H9 (cell line): ENCODE measurements at regions not wholly inside any gene's neighbourhood (a gene's known extent, or its start where the extent isn't known, plus 50 kb on each side); places are given as distances from the start of the nearest gene placed in this dataset.

ENCODE experiments used
- DNase-seq: peaks from one replicate; pipeline ENCODE4 v3.0.0-alpha.2; 2017
- H2AFZ ChIP-seq: one replicate; pipeline ENCODE4 v1.6.1; 2013; ENCODE audit warnings: mild to moderate bottlenecking, low read length, control low read depth, moderate library complexity
- H2AK5ac ChIP-seq: 2 replicates; pipeline ENCODE4 v1.6.1; 2013; ENCODE audit warnings: low read length, control low read depth, mixed read lengths; ENCODE audit not compliant: insufficient read length
- H2BK120ac ChIP-seq: one replicate; pipeline ENCODE4 v1.6.1; 2013; ENCODE audit warnings: low read depth, mild to moderate bottlenecking, low read length, control low read depth, inconsistent platforms; ENCODE audit not compliant: poor library complexity, severe bottlenecking
- H2BK12ac ChIP-seq: 2 replicates; pipeline ENCODE4 v1.6.1; 2013; ENCODE audit warnings: low read length, control low read depth, mixed read lengths, low read depth; ENCODE audit not compliant: insufficient read length
- H2BK15ac ChIP-seq: 2 replicates; pipeline ENCODE4 v1.6.1; 2013; ENCODE audit warnings: low read depth, low read length, control low read depth
- H2BK20ac ChIP-seq: one replicate; pipeline ENCODE4 v1.6.1; 2013; ENCODE audit warnings: low read depth, mild to moderate bottlenecking, low read length, control low read depth, inconsistent platforms; ENCODE audit not compliant: poor library complexity, severe bottlenecking
- H2BK5ac ChIP-seq: 2 replicates; pipeline ENCODE4 v1.6.1; 2013; ENCODE audit warnings: low read length, control low read depth, mixed read lengths; ENCODE audit not compliant: insufficient read length
- H3K14ac ChIP-seq: 2 replicates; pipeline ENCODE4 v1.6.1; 2013; ENCODE audit warnings: low read length, control low read depth; ENCODE audit not compliant: insufficient read depth
- H3K18ac ChIP-seq: 2 replicates; pipeline ENCODE4 v1.6.1; 2013; ENCODE audit warnings: low read depth, mild to moderate bottlenecking, mixed read lengths, low read length, control low read depth; ENCODE audit not compliant: insufficient read length
- H3K23ac ChIP-seq: 2 replicates; pipeline ENCODE4 v1.6.1; 2013; ENCODE audit warnings: low read length, control low read depth, mixed read lengths, low read depth; ENCODE audit not compliant: insufficient read length
- H3K23me2 ChIP-seq: 2 replicates; pipeline ENCODE4 v1.6.1; 2013; ENCODE audit warnings: low read depth, mild to moderate bottlenecking, mixed read lengths, low read length, control low read depth; ENCODE audit not compliant: insufficient read length, poor library complexity, severe bottlenecking
- H3K27ac ChIP-seq: 2 replicates; pipeline ENCODE4 v1.5.1; 2013; ENCODE audit warnings: low read length, control low read depth, mixed read lengths, low read depth; ENCODE audit not compliant: insufficient read length
- H3K27me3 ChIP-seq: 2 replicates; pipeline ENCODE4 v1.6.1; 2013; ENCODE audit warnings: low read length, control low read depth, inconsistent platforms; ENCODE audit not compliant: insufficient read depth
- H3K4ac ChIP-seq: 2 replicates; pipeline ENCODE4 v1.6.1; 2013; ENCODE audit warnings: low read depth, mild to moderate bottlenecking, control low read depth, inconsistent platforms, low read length, moderate library complexity
- H3K4me1 ChIP-seq: 2 replicates; pipeline ENCODE4 v1.6.1; 2013; ENCODE audit warnings: low read length, control low read depth, inconsistent platforms; ENCODE audit not compliant: insufficient read depth
- H3K4me2 ChIP-seq: 2 replicates; pipeline ENCODE4 v1.6.1; 2013; ENCODE audit warnings: low read length, control low read depth, mixed read lengths; ENCODE audit not compliant: insufficient read length, insufficient read depth
- H3K56ac ChIP-seq: 2 replicates; pipeline ENCODE4 v1.6.1; 2013; ENCODE audit warnings: low read depth, mild to moderate bottlenecking, mixed read lengths, low read length, control low read depth; ENCODE audit not compliant: insufficient read length
- H3K79me1 ChIP-seq: 2 replicates; pipeline ENCODE4 v1.6.1; 2013; ENCODE audit warnings: low read depth, mild to moderate bottlenecking, moderate library complexity, low read length, control low read depth, inconsistent platforms; ENCODE audit not compliant: insufficient read depth, poor library complexity, severe bottlenecking
- H3K79me2 ChIP-seq: 2 replicates; pipeline ENCODE4 v1.6.1; 2013; ENCODE audit warnings: low read length, control low read depth, inconsistent platforms; ENCODE audit not compliant: insufficient read depth
- H3K9ac ChIP-seq: 2 replicates; pipeline ENCODE4 v1.6.1; 2013; ENCODE audit warnings: low read length, control low read depth, mixed read lengths; ENCODE audit not compliant: insufficient read length; ENCODE audit errors: extremely low read depth
- H3K9me3 ChIP-seq: one replicate; pipeline ENCODE4 v1.6.1; 2013; ENCODE audit warnings: low read depth, low read length, inconsistent platforms; ENCODE audit not compliant: control insufficient read depth
- H3T11ph ChIP-seq: one replicate; pipeline ENCODE4 v1.6.1; 2013; ENCODE audit warnings: mild to moderate bottlenecking, low read length, control low read depth, inconsistent platforms
- H4K20me1 ChIP-seq: one replicate; pipeline ENCODE4 v1.6.1; 2013; ENCODE audit not compliant: control insufficient read depth, insufficient read length, insufficient read depth
- H4K5ac ChIP-seq: 2 replicates; pipeline ENCODE4 v1.6.1; 2013; ENCODE audit warnings: low read depth, mild to moderate bottlenecking, mixed read lengths, low read length, control low read depth; ENCODE audit not compliant: insufficient read length
- H4K8ac ChIP-seq: replicated peaks from 2 replicates; pipeline ENCODE4 v1.6.1; 2013; ENCODE audit warnings: low read length, control low read depth, mixed read lengths, low read depth; ENCODE audit not compliant: insufficient read length
- H4K91ac ChIP-seq: 2 replicates; pipeline ENCODE4 v1.6.1; 2013; ENCODE audit warnings: low read depth, mild to moderate bottlenecking, moderate library complexity, mixed read lengths, low read length, control low read depth; ENCODE audit not compliant: insufficient read length
- H3K27ac Mint-ChIP-seq, 3 experiments: 2 replicates in 2 of 3; 3 replicates in 1 of 3; pipeline ENCODE4 v1.8.0; 2020 to 2021; ENCODE audit warnings: mixed read lengths in 3 of 3, mild to moderate bottlenecking in 1 of 3, moderate library complexity in 1 of 3
- H3K27me3 Mint-ChIP-seq: 2 replicates; pipeline ENCODE4 v1.8.0; 2021; ENCODE audit warnings: low read depth, mild to moderate bottlenecking, moderate library complexity, mixed read lengths
- H3K36me3 Mint-ChIP-seq, 3 experiments: 2 replicates in 2 of 3; 3 replicates in 1 of 3; pipeline ENCODE4 v1.8.0; 2020 to 2021; ENCODE audit warnings: low read depth in 3 of 3, mixed read lengths in 3 of 3; ENCODE audit not compliant: insufficient read depth in 1 of 3
- H3K4me1 Mint-ChIP-seq, 2 experiments: 2 replicates each; pipeline ENCODE4 v1.8.0; 2020; ENCODE audit warnings: mixed read lengths in 2 of 2
- H3K4me3 Mint-ChIP-seq, 2 experiments: 2 replicates in 1 of 2; 3 replicates in 1 of 2; pipeline ENCODE4 v1.8.0; 2020 to 2021; ENCODE audit warnings: mild to moderate bottlenecking in 2 of 2, mixed read lengths in 2 of 2, moderate library complexity in 1 of 2
- H3K9me3 Mint-ChIP-seq, 2 experiments: 2 replicates in 1 of 2; 3 replicates in 1 of 2; pipeline ENCODE4 v1.8.0; 2020; ENCODE audit warnings: mild to moderate bottlenecking in 2 of 2, mixed read lengths in 2 of 2, moderate library complexity in 1 of 2
- WGBS: extraction: QIAGEN DNeasy Blood & Tissue Kit; methylation state at CpG from one replicate; pipeline ENCODE4 v1.1.7; 2013; ENCODE audit warnings: missing lambda C conversion rate, low lambda C conversion rate, mixed read lengths; ENCODE audit not compliant: insufficient read length; ENCODE audit errors: extremely low coverage; 5-methylcytosine and 5-hydroxymethylcytosine counted together
- TF ChIP-seq, protein P1 (sequence below): fragments of 200-600 bp; sonication (generic); conservative IDR thresholded peaks from 3 replicates; pipeline ENCODE4 v1.8.0; 2021; ENCODE audit warnings: antibody characterized with exemption, mild to moderate bottlenecking

DNA sequence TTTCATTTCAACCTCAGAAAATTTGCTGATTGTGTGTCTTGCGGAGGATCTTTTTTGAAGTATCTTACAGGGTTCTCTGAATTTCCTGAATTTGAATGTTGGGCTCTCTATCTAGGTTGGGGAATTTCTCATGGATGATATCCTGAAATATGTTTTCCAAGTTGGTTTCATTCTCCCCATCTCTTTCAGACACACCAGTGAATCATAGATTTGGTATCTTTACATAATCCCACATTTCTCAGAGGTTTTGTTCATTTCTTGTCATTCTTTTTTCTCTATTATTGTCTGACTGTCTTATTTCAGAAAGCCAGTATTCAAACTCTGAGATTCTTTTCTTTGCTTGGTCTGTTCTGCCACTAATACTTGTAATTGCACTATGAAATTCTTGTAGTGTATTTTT is 456.9 kb downstream of the PRELID2 start:
- no peak overlapping the region for H2BK5ac ChIP-seq
- Mint-ChIP-seq H3K27ac (no peak overlapping the region), H3K27me3 (peaks cover 2% of the 10 kb centered on the region; the same call in 1 of the 2 replicates), H3K4me1 (no peaks in the 10 kb centered on the region), H3K9me3 (peaks cover 57 to 62% of the 10 kb centered on the region in 2 experiments), H3K4me3 (no peak overlapping the region), H3K36me3 (peaks cover 7 to 55% (median 43%) of the 10 kb centered on the region in 3 experiments)
- H4K5ac ChIP-seq: no peak overlapping the region
- H2AFZ ChIP-seq: no peak overlapping the region
- no peak overlapping the region for H2BK120ac ChIP-seq
- no peaks in the 10 kb centered on the region for H3K23me2 ChIP-seq
- H3K56ac ChIP-seq: no peak overlapping the region
- H3K79me1 ChIP-seq: no peaks in the 10 kb centered on the region
- no peak overlapping the region for H3T11ph ChIP-seq
- H3K9ac ChIP-seq: no peak overlapping the region
- no peak overlapping the region for H4K8ac ChIP-seq
- no peak overlapping the region for H2BK20ac ChIP-seq
- TF ChIP-seq, protein P1, sequence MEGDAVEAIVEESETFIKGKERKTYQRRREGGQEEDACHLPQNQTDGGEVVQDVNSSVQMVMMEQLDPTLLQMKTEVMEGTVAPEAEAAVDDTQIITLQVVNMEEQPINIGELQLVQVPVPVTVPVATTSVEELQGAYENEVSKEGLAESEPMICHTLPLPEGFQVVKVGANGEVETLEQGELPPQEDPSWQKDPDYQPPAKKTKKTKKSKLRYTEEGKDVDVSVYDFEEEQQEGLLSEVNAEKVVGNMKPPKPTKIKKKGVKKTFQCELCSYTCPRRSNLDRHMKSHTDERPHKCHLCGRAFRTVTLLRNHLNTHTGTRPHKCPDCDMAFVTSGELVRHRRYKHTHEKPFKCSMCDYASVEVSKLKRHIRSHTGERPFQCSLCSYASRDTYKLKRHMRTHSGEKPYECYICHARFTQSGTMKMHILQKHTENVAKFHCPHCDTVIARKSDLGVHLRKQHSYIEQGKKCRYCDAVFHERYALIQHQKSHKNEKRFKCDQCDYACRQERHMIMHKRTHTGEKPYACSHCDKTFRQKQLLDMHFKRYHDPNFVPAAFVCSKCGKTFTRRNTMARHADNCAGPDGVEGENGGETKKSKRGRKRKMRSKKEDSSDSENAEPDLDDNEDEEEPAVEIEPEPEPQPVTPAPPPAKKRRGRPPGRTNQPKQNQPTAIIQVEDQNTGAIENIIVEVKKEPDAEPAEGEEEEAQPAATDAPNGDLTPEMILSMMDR: no peak
- H4K91ac ChIP-seq: no peak overlapping the region
- H3K14ac ChIP-seq: no peak overlapping the region
- no peak overlapping the region for H2BK15ac ChIP-seq
- no peak overlapping the region for H3K23ac ChIP-seq
- no peaks in the 10 kb centered on the region for H3K9me3 ChIP-seq
- no peak overlapping the region for H2AK5ac ChIP-seq
- H3K4ac ChIP-seq: no peak overlapping the region
- no peaks in the 10 kb centered on the region for H4K20me1 ChIP-seq
- no CpG with 5 or more reads among the region's 1 CpG for whole genome bisulfite sequencing
- no peak overlapping the region for H3K4me2 ChIP-seq
- no peaks in the 10 kb centered on the region for H3K4me1 ChIP-seq
- no peaks in the 10 kb centered on the region for H3K79me2 ChIP-seq
- H2BK12ac ChIP-seq: no peak overlapping the region
- H3K27me3 ChIP-seq: no peaks in the 10 kb centered on the region
- DNase-seq: no peak
- no peak overlapping the region for H3K27ac ChIP-seq
- H3K18ac ChIP-seq: no peak overlapping the region
